SW480 (cell line): ENCODE measurements at regions not wholly inside any gene's neighbourhood (a gene's known extent, or its start where the extent isn't known, plus 50 kb on each side); places are given as distances from the start of the nearest gene placed in this dataset.

Experiments used
- DNase-seq: peaks from one replicate; pipeline ENCODE4 v3.0.0-alpha.2; 2016; ENCODE audit warnings: low spot score

DNA sequence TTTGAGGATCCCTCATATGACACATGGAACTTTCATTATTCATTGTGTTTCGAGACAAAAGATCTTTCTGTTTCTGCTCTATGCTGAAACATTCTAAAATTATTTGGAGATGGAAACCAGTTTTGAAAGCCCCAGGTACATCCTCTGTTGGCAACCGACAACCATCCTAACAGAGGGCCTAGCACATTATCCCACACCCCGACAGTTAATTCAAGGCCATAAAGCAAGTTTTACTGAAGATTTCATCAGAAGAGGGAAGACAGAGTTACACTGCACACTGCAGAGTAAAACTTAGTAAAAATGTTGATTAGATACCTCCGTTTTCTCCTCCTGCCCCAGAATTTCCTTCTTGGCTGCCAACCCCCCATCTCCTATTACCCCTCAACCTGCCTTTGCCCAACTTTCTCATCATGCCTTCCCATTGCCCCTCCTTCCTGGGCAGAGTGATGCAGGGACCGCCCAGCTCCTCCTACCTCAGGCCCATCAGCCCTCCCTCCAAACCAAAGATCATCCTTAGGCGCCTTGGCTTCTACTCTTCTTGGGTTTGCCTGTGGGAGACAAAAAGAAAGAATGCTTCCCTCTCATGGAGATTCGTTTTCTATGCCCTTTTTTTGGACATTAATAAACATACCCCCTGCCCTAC is 52.9 kb upstream of the CITED4 start:
- DNase-seq, result no peak

DNA sequence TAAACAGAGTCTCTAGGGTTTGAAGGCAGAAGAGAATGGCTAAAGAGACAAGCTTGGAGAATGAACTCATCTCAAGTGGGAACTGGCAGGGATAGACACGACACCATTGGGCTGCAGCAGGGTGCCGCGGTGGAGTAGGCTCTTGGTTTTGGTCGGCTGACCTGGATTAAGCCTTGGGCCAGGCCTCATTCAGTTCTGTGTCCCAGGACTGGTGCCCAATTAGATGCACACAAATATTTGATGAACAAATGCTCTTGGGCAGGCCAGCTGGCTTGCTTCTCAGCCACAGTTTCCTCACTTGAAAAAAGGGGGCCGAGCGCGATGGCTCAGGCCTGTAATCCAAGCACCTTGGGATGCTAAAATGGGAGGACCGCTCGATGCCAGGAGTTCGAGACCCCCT is 53.4 kb upstream of the CITED4 start:
- no peak for DNase-seq

DNA sequence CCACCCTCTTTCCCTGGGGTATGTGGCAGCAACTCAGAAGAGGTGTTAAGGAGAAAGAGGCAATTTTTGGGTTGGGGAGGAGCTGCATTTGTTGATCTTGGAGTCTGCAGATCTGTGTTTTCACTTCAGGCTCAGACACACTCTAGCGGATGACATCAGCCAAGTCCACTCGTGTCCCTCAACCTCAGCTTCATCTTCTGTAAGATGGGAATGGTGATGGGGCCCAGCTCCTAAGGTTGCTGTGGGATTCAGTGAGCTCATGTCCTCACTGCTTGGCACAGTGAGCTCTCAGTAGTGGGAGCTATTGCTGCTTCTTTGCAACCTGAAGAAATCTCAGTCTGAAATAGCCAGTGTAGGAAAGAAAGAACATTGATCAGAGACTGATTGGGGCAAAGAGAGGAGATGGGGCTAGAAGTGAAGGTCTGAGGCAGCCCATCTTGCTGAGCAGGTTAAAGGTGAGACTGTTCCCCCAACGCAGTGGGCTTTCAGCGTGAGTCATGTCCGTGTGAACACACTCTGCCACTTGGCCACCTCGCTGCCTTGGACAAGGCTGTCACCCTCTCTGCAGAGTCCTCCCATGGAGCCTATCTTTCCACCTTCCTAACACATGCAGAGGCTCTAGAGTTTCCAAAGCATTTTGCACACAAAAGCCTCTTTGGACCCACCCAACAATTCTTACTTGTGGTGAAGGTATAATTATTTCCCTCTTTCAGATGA is 56.0 kb upstream of the CITED4 start:
- no peak for DNase-seq

DNA sequence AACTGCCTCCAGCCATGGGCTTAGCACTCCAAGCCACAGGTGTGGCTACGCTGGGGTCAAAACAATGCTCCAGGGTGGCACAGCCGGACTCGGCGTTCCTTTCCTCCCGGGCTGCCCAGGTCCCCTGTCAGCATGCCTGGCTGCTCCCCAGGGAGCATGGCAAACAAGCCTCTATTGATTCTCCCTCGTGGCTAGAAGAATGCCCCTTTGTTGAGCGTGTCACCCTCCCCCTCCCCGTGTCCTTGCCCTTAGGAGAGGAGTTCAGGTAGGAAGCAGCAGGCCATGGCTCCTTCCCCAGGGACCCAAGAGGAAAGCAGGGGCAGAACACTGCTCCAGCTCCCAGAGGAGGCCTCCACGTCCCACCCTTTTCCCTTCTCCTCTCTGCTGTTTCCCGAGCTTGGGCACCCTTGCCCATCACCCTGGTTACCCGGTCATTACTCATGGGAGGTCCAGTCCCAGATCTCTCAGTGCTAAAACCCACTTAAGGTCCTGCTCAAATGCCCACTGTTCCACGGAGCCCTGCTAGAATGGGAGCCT is 57.4 kb upstream of the CITED4 start:
- peak; percentile 91 for DNase-seq

DNA sequence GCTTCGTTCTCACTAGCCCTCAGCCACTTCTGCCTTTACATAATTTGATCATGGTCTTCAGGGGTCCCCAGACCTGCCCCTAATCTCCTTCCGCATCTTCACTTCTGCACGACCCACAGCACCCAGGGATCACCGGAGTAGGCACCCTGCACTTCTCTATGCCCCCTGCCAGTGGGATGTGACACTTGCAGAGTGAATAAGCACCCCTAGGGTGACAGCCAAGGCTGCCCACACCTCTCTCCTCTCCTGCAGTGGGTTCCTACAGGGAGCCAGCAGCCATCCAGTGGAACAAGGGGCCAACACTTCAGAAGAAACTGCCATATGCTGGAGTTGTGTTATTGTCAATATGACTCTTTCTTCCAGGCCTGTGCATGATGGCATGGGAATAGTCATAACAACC is 58.0 kb upstream of the CTPS1 start:
- no peak for DNase-seq

DNA sequence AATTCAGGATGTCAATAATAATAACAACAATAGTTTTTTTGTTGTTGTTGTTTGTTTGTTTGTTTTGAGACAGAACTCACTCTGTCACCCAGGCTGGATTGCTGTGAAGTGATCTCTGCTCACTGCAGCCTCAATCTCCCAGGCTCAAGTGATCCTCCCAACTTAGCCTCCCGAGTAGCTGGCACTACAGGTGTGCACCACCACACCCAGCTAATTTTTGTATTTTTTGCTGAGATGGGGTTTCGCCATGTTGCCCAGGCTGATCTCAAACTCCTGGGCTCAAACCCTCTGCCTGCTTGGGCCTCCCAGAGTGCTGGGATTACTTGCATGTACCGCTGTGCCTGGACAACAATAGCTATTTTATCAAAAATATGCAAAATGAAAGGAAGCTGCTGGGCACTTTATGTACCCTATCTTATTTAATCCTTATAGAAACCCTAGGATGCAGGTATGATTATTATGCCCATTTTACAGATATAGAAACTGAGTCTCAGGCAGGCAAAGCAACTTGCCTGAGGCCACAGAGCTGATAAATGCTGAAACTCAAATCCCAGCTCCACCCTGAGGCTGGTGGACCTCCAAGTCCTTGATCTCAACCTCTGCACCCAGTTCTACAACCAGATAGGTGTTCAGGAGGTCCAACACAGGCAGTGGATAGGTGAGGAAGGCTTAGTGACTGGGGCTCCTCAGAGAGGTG is 57.4 kb upstream of the CTPS1 start:
- DNase-seq, result no peak

DNA sequence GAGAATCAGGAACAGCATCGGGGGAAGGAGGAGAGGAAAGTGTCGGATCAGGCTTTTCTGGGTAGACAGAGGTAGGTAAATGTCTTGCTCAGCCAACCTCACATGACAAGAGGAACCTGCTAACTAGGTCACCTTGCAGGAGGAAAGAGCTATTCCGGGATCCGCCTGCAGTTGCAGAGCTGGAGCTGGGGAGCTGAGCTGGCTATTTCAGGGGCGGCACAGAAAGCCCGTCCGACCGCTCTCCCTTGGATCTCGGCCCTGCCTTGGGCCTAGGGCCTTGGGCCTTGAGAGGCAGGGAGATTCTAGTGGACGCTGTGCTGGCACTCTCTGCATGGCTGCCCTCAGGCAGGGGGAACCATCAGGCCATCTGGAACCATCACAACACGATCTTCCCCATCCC is 56.5 kb upstream of the CTPS1 start:
- DNase-seq, result no peak

DNA sequence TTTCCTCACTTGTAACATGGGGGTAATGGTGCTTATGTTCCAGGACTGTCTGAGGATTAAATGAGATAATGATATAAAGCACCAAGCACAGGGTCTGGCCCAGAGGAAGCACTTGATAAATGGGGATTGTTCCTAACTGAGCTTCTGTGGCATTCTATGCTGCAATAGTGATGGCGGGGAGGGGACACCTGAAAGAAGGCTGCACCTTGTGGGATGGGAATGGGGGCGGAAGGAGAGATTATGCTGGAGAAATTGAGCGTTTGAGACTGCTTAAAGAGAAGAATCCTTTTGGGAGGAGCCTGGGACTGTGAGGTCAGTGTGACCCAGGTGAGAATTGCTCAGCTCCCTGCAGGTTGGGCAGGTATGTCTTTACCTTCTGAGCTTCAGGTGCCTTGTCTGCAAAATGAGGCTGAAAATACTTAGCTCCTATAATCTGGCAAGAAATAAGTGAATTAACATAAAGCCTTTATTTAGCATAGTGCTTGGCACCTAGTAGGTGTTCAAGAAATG is 55.9 kb upstream of the CTPS1 start:
- DNase-seq, result no peak

DNA sequence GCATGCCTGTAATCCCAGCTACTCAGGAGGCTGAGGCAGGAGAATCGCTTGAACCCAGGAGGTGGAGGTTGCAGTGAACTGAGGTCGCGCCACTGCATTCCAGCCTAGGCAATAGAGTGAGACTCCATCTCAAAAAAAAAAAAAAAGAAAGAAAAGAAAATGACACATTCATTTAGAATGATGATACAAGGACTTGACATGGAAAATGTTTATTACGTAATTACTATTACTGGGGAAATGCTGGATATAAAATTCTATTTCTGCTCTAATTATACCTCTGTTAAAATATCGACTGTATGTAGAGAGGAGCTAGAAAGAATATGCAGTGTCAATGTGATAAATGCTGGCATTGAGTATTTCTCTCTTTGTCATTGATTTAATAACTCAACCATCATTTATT is 54.7 kb upstream of the CTPS1 start:
- no peak for DNase-seq

DNA sequence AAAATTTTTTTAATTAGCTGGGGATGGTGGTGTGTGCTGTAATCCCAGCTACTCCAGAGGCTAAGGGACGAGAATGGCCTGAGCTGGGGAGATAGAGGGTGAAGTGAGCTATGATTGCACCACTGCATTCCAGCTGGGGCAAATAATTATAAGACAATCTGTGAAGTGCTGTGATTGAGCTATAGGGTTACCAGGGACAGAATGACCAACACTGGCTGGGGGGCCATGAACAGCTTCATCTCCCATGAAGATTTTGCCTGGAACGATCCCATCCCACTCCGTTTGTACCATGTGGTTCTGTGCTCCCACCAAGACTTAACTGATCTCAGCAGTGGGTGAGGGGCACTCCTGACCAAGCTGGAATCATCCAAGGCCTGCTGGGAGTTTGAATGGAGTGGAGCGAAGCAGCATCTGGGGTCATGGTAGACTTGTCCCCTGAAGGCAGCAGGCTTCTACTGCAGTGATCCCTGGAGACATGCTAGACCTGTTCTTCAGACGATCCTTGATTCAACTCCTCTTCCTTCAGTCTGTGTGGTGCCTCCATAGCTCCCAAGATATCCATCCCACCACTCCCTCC is 53.6 kb upstream of the CTPS1 start:
- no peak for DNase-seq

DNA sequence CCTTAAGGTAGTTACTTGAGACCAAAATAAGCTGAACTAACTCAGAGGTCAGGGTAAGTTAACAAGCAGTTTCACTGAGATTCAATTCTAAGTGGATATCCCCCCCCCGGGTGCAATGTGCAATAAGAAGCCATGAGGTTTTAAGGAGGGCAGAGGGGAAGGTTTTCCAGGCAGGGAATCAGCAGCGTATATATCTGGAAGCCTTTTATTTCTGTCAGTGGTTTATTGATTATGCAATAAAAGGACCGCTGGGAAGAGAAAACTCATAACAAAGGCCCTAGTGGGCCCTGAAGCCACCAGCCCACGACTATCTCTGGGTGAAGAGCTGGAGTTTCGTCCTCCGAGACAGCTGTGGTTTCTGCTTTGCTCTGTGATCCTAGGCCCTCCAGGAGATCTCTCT is 53.1 kb upstream of the CTPS1 start:
- no peak for DNase-seq

DNA sequence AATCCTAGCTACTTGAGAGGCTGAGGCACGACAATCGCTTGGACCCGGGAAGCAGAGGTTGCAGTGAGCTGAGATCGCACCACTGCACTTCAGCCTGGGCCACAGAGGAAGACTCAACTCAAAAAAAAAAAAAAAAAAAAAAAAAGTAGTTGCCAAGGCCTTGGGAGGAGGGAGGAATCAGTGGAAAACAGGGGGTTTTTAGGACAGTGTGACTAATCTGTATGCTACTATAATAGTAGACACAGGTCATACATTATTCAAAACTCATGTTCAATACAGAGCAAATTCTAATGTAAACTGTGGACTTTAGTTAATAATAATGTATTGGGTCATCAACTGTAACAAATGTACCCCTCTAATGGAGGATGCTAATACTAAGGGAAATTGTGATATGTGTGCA is 51.7 kb upstream of the CTPS1 start:
- DNase-seq, result no peak

DNA sequence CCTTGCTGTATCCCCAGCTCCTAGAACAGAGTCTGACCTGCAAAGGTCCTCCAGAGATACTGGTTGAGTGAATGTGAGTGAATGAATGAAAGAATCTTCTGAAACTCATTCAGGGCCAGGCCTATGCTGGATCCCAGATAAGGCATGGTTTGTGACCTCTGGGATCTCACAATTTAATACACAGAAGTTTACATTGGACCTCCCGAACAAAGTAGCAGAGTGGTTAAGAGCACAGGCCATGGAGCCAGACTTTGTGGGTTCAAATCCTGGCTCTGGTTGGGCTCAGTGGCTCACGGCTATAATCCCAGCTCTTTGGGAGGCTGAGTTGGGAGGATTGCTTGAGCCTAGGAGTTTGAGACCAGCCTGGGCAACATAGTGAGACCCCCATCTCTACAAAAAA is 50.8 kb upstream of the CTPS1 start:
- DNase-seq, result no peak

DNA sequence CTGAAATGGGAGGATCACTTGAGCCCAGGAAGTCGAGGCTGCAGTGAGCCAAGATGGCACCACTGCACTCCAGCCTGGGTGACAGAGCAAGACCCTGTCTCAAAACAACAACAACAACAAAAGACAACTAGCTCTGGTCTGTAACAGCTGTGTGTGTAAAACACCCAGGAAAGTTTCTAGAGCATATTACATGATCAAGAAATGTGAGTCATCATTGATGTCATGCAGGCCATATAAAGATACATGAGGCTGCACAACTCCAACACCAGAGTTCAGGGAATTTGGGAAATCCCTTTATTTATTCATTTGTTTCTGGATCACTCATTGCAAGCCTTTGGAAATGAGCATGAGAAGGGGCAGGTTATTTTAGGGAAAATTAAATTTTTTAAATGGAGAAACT is 50.3 kb upstream of the CTPS1 start:
- DNase-seq, result no peak
